T-helper 1 cell treated with Interleukin-12 subunit alpha and Interleukin-12 subunit beta and Interleukin-4 antibody, amounts not matched to agents 30 ng/mL and 1 ng/mL, for 36 hours (primary cell): ENCODE measurements at regions not wholly inside any gene's neighbourhood (a gene's known extent, or its start where the extent isn't known, plus 50 kb on each side); places are given as distances from the start of the nearest gene placed in this dataset.

Experiments
- intact Hi-C: fragments of 100-400 bp; cut with micrococcal nuclease; formaldehyde crosslinking; loops from one replicate; pipeline ENCODE4 v1.15.1; 2024

DNA sequence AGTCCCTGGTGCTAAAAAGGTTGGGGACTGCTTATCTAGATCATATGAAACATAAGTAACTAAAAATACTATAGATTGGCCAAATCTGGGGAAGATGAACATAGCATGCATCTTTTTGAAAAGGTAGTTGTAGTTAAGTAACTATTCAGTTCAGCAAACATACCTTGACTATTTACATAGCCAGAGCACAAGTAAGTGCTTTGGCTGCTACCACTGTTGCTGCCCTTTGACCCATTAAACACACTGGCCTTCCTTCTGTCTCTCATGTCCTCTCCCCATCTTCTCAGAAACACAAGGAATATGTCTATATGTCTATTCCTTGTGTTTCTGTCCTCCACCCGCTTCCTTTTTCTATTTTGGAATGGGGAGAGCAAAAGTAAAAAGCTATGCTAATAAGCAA is 87.9 kb upstream of the SPRY1 start:
- intact Hi-C loops = no loop called here

DNA sequence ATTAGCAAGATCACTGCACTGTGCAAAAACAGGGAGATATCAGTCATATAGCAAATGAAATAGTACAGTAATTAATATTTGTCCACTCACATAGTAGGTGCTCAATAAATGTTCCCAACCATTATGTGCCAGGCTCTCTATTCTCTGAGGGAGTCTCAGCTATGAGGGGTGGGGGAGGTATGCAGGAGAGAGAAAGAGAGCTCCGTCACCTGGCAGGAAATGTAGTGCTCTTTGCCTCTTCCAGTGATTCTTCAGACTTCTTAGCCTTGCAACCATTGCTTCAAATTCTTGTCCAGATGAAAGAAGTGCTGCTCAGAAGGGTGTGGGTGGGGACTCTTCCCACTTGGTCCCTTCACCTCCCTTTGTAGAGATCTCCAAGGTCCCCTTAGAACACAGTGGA is 84.5 kb upstream of the SPRY1 start:
- intact Hi-C loops = no loop called here

DNA sequence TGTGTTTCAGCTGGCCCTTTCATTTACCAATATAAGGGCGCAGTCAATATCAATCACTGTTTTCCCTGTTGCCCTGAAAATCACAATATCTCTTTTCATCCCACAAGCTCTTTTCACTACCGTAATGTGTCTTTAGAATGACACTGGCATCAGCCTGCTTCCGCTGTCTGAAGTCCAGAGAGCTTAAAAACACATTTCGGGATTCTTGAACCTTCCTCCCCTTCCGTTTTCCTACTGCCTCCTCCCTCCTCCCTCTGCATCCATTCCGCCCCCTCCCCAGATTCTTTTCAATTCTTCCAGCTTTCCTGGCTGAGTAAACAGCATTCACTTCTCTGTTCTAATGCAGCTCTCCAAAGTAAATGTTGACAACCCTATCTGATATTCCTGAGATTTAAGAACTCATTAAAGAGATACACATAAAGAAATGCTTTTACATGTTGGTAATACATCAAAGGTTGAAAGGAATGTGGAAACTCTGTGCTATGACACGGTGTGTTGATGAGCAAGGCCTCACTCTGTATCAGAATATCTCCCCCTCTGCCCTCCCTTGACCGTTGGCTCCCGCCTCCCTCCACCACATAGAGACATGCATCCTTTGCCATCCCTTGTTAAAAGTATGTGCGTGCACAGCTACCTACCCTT is 83.5 kb upstream of the SPRY1 start:
- intact Hi-C loops = no loop called here

DNA sequence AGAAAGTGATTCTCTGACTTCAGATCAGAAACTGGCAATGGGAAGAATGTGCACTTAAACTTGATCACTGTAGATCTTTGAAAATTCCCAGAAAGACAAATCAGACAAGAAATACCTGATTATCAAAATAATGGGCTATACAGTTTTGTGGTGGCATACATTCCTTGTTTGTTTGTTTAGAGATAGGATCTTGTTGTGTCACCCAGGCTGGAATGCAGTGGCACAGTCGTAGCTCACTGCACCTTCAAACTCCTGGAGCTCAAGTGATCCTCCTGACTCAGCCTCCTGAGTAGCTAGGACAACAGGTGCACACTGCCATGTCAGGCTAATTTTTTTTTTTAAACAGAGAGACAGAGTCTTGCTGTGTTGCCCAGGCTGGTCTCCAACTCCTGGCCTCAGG is 81.0 kb upstream of the SPRY1 start:
- intact Hi-C loops = no loop called here

DNA sequence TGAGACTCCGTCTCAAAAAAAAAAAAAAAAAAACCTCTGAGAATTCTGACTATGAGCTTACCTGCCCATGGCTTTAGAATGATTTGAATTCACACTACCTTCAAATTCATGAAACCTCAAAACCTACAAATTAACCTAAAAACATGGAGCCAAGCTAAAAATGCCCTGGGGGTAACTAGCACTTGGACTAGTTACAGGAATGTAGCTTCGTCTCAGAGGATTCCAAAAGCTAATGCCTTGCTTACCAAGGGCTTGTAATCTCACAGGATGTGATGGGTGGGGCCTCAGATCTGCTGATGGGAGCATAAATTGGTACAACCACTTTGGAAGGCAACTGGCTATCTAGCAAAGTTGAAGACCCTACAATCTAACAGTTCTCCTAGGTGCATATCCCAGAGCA is 79.4 kb upstream of the SPRY1 start:
- intact Hi-C loops = no loop called here

DNA sequence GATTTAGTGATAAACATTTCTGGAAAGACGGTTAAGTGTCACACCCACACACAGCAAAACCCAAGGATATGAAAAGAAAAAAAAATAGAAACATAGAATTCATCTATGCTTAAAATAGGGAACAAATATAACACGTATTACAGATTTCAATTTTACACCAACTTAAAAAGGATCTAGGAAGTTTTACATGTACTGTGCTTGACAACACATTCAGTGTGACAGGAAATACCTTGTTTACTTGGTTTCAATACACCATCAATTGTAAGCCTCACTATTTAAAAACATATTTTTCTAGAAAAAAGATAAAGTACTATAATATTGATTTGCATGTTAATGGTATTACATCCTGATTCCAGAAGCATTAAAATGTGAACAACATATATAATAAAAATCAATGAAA is 77.0 kb upstream of the SPRY1 start:
- intact Hi-C loops = no loop called here

DNA sequence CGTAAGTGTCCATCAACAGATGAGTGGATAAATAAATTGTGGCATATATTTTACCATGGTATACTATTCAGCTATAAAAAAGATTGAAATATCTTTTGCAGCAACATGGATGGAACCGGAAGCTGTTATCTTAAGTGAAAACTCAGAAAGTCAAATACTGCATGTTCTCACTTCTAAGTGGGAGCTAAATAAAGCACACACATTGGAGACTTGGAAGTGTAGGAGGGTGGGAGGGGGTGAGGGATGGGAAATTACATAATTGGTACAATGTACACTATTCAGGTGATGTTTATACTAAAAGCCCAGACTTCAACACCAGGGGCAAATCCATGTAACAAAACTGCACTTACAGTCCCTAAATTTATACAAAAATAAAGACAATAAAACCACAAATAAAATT is 72.6 kb upstream of the SPRY1 start:
- intact Hi-C loops = no loop called here

DNA sequence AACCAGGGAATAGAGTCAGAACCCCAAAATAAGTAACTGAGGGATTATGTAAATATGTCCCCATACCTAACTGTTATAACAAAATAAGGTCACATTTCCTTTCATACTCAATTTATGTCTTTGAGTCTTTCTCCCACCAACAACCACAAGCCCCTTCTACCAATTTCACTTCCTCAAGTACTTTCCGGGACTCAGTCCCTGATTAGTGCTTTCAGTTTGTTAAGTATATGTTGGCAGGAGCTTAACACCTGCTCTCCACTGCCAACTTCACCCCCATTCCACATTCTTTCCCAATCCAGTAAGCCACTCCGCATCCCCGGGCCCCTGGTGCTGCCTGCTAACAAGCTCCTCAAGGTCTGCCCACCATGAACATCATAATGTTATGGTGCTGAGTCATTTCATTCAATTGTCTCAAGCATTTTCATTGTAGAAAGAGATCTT is 71.3 kb upstream of the SPRY1 start:
- intact Hi-C loops = no loop called here

DNA sequence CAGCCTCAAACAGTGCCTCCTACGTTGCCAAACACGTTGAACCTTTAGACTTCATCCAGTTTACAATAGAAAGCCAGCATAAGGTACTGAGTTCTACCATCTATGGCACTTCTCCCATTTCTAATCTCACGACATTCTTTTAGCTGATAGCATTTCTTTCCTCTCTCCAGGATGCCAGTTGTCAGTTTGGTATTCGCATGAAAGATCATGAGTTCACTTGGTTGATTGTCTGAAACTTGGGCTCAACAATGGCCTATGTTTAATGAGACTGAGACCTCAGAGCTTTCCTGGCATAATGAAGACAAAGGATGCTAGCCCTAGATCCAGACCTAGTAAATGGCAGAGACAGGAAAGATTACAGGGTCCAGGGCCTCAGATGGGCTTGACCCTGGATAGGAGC is 69.2 kb upstream of the SPRY1 start:
- intact Hi-C loops = no loop called here

DNA sequence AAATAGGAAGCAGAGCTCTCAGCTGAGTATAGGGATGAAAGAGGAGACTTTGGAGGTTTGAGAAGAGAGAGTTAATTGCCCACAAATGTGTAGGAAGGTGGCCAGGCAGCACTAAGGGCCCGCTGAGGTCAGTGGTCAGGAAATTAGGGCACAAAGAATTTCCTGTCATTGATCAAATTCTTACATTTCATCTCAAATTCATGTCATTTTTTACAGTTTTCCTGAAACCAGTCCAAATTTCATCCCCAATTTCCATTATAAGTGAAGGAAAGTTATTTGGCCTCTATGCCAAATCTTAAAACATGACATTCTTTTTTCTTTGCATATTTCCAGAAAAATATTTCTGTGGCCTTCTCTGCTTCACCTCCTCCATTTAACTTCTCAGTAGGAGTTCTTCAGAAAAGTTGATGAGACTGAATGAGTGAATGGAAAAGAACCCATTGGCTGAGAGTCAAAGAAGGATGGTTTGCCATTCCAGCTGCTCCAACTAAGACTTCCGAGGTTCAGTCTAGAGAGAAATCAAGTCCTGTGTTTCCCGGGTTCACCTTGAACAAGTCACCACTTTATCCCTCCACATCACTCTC is 68.7 kb upstream of the SPRY1 start:
- intact Hi-C loops = no loop called here

DNA sequence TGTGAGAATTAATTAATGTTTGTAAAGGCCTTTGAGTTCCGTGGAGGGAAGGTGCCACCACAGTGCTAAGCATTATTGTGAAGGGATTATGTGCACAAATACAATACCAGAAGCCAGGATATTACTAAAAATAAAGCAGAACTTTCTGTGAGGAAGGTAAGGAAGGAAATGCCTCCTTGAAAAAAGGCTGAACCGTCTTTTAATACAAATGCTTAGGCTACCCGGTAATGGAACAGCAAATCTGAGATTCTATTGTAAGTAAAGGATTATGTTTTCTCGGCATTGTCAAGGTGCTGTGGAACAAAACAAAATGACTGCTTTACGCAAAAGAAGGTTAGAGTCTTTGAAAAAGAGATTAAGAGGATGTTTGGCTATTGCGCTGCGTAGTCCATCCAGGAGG is 57.9 kb upstream of the SPRY1 start:
- intact Hi-C loops = no loop called here

DNA sequence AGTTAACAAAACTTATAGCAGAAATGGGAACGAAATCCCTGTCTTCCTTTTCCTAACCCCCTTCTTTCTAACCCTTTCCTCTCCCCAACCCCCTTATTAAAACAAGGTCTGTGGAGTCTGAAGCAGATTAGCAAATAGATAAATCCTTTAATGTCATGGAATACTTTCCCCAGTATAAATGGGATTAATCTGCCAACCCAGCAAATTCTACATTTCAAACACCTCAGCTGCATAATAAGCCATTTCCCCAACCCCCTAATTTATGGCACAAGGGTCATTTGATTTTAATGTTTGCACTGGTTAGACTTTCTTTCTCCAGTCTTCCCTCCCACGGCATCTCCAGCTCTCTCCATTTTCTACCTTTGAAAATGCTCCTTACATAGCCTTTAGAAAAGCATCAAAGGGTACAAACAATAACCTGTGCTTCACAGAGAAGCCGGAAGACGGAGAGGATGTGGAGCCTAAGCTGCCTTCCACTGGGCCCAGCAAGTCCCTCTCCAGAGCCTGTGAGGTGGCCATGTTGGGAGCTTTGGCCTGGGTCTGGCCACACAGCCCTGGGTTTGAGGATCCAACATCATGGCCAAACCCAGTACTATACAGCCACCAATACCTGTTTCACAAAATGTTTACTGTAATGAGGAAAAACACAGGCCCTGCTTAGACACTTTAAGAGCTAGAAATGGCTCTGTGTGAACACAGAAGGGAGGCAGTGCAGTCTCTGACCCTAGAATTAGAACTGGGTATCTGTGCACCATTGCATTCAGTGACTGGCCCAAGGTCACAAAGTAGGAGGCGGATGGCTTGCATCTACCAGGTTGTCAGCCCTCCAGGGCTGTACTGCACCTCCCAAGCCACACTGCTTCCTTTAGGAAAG is 56.9 kb upstream of the SPRY1 start:
- intact Hi-C loops = no loop called here

DNA sequence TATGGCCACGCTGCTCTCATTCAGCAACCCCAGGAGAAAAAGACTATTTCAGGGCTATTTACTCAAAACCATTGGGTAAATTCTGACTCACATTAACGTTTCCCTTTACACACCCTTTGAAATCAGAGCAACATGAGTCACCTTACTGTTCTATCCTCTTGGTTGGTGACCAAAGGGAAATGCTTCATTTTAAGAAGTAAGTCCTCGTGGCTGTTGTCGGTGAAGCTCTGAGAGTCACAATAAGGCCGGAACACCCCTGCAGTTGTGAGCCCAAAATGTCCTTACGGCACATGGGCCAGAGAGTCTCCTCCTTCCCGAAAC is 56.3 kb upstream of the SPRY1 start:
- intact Hi-C loops = no loop called here

DNA sequence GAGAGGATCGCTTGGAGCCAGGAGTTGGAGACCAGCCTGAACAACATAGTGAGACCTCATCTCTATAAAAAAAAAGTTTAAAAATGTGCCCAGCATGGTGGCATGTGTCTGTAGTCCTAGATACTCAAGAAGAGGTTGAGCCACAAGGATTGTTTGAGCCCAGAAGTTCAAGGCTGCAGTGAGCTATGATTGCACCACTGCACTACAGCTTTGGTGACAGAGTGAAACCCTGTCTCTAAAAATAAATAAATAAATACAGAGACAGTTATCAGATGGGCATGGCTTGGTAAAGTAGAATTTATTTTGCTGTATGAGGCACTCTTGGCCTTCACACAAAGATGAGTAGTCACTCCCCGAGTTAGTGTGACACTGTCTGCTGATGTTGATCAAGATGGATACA is 54.1 kb upstream of the SPRY1 start:
- intact Hi-C loops = no loop called here

DNA sequence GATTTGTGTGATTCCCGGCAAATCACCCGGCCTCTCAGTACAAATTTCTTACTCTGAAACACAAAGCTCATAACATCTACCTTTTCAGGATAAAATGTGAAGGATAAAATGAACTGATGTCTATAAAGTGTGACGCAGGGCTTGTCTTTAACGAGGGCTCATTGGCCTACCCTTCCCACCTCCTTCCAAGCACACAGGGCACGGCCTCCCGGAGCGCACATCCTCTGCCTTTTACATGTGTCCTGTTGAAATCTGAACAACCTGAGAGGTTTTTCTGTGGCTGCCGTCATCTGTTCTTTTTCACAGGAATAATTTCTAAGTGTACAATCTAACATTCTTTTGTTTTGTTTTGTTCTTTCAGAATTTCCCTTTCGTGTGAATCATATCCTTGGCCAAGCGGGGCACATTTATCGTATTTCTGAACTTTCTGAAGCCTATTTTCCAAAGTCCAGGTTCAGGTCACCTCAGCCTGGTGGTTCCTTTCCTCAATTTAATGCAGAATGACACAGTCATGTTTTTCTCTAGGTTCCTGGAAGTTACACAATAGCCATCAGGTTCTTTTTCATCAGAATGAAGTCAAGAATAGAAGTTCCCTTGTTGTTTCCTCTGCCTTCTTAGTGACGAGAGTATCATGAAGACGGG is 53.1 kb upstream of the SPRY1 start:
- intact Hi-C loops = no loop called here

DNA sequence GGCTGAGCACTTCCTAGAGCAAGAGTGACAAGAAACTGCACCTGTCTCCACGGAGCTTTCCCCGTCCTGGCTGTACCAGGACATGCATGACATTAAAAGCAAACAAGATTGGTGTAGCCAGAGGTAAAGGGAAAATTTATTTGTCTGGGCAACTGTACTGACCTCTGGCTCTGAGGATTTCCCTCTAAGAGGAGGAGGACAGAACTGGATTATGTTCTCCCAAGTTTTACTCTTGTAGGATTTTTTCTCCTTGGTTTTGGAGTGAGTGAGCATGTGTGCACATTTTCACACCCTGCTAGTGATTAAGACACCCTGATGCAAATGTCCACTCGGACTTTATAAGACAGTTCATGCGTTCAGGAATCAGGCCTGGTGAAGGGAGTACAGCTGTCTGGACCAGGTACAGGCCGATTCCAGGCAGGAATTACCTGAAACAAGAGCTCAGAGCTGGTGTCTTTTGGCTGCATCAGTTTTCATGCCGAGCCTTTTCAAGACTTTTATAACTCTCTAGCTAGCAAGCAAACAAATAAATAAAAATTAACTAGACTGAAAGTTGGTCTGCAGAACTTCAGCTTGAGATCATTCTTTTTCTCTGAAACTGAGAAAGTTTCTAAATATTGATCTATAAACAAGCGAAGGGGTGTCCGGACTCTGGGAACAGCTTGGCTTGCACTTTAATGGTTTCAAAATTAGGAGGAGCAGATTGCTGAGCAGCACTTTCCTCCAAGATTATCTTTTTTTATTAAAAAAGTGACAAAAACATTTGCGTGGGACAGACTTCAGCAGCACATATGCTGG is 51.3 kb upstream of the SPRY1 start:
- intact Hi-C loops = no loop called here

DNA sequence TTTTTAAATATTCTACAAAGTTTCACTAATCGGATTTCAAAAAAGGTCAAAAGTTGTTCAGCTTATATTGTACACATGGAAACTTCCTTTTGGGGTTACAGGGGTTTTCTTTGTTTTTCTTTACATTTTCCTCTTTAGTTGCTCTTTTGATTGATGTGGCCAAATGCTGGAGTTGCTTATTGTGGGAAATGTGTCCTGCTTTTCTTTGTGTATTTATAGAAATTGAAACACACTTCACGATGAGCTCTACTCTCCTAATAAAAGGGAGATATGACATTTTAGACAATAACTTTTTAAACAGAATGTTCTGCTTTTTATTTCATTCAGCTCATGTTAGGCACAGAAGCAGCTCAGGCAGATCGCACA is 50.7 kb upstream of the SPRY1 start:
- intact Hi-C loops = no loop called here

DNA sequence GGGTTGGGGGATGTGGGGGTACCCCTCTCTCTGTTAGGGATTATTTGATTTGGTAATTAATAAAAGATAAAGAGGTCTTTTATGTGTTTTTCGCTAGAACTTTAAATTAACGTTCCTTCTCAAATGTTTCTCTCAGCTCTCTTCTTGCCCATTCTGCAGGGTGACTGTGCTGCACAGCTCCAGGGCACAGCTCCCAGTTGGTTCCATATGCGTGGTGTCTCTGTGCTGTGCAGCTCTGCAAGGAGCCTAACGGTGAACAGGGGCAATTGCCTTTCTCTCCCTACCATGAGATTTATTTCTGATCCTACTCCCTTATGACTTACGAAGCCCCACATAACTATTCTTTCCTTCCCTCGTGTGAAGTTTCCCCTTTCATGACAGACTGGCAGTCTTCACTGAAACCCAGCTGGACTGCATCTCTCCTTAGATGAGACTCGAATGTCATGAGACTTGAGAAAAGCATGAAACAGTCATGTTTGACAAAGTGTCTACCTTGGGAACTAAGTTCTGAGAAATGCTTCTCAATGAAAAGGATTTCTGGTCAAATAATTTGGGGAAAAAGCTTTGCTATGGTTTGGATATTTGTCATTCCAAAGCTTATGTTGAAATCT is 50.2 kb upstream of the SPRY1 start:
- intact Hi-C loops = no loop called here
